ENCODE measurements at regions not wholly inside any gene's neighbourhood (a gene's known extent, or its start where the extent isn't known, plus 50 kb on each side); places are given as distances from the start of the nearest gene placed in this dataset.

GRCh38 chr1:221397141-221397540 is 344.7 kb downstream of the DUSP10 start:
- no peak overlapping the region for H3K27ac ChIP-seq (ENCODE audit: low read depth in 1 of 3, low read length in 2 of 3)
- H3K4me3 ChIP-seq (ENCODE audit: low read depth in 1 of 3, low read length in 3 of 3) = no peak overlapping the region
- FAIRE-seq (no peak), DNase-seq (no peak)
- H3K9me3 ChIP-seq (ENCODE audit: control insufficient read depth in 2 of 2, insufficient read depth in 1 of 2, low read depth in 1 of 2, low read length in 1 of 2) = peaks cover 0 to 10% of the 10 kb centered on the region in 2 donors
- no peaks in the 10 kb centered on the region for H3K36me3 ChIP-seq (ENCODE audit: control insufficient read depth in 3 of 3, insufficient read depth in 2 of 3, low read depth in 1 of 3, low read length in 3 of 3)
- no peaks in the 10 kb centered on the region for H3K27me3 ChIP-seq (ENCODE audit: control insufficient read depth in 3 of 3, insufficient read depth in 3 of 3, low read length in 3 of 3)
- no peaks in the 10 kb centered on the region for H3K4me1 ChIP-seq (ENCODE audit: control insufficient read depth in 3 of 3, insufficient read depth in 2 of 3, low read depth in 1 of 3, low read length in 2 of 3)
- 61 to 73% (median 68%) methylated on average over 2 of the region's 2 CpGs for WGBS, 3 donors

- FAIRE-seq = no peak
- no peak overlapping the region for H3K27ac ChIP-seq (ENCODE audit: low read depth in 1 of 3, low read length in 2 of 3)
- no peaks in the 10 kb centered on the region for H3K4me1 ChIP-seq (ENCODE audit: control insufficient read depth in 3 of 3, insufficient read depth in 2 of 3, low read depth in 1 of 3, low read length in 2 of 3)
- H3K4me3 ChIP-seq (ENCODE audit: low read depth in 1 of 3, low read length in 3 of 3) = no peak overlapping the region
- H3K9me3 ChIP-seq (ENCODE audit: control insufficient read depth in 2 of 2, insufficient read depth in 1 of 2, low read depth in 1 of 2, low read length in 1 of 2) = peaks cover 0 to 10% of the 10 kb centered on the region in 2 donors
- H3K36me3 ChIP-seq (ENCODE audit: control insufficient read depth in 3 of 3, insufficient read depth in 2 of 3, low read depth in 1 of 3, low read length in 3 of 3) = no peaks in the 10 kb centered on the region
- no peak for DNase-seq
- 76 to 86% (median 81%) methylated on average over 3 of the region's 3 CpGs for WGBS, 3 donors
- H3K27me3 ChIP-seq (ENCODE audit: control insufficient read depth in 3 of 3, insufficient read depth in 3 of 3, low read length in 3 of 3) = no peaks in the 10 kb centered on the region
These were observed 344.3 kb downstream of the DUSP10 start for GRCh38 chr1:221397606-221398005.

- Histone ChIP-seq H3K27me3 (ENCODE audit: control insufficient read depth in 3 of 3, insufficient read depth in 3 of 3, low read length in 3 of 3) (no peaks in the 10 kb centered on the region), H3K9me3 (ENCODE audit: control insufficient read depth in 2 of 2, insufficient read depth in 1 of 2, low read depth in 1 of 2, low read length in 1 of 2) (no peaks in the 10 kb centered on the region), H3K4me1 (ENCODE audit: control insufficient read depth in 3 of 3, insufficient read depth in 2 of 3, low read depth in 1 of 3, low read length in 2 of 3) (no peaks in the 10 kb centered on the region), H3K36me3 (ENCODE audit: control insufficient read depth in 3 of 3, insufficient read depth in 2 of 3, low read depth in 1 of 3, low read length in 3 of 3) (no peaks in the 10 kb centered on the region), H3K4me3 (ENCODE audit: low read depth in 1 of 3, low read length in 3 of 3) (no peak overlapping the region), H3K27ac (ENCODE audit: low read depth in 1 of 3, low read length in 2 of 3) (no peak overlapping the region)
- no peak for DNase-seq
- 57 to 78% (median 66%) methylated on average over 1 of the region's 1 CpG for WGBS, 3 donors
- no peak for FAIRE-seq
These were observed 336.7 kb downstream of the DUSP10 start for GRCh38 chr1:221405146-221405545.

GRCh38 chr1:221408117-221408803 is 333.6 kb downstream of the DUSP10 start:
- FAIRE-seq (no peak), DNase-seq (no peak)
- H3K27ac ChIP-seq (ENCODE audit: low read depth in 1 of 3, low read length in 2 of 3) = no peak overlapping the region
- no peaks in the 10 kb centered on the region for H3K36me3 ChIP-seq (ENCODE audit: control insufficient read depth in 3 of 3, insufficient read depth in 2 of 3, low read depth in 1 of 3, low read length in 3 of 3)
- H3K4me3 ChIP-seq (ENCODE audit: low read depth in 1 of 3, low read length in 3 of 3) = no peak overlapping the region
- no peaks in the 10 kb centered on the region for H3K9me3 ChIP-seq (ENCODE audit: control insufficient read depth in 2 of 2, insufficient read depth in 1 of 2, low read depth in 1 of 2, low read length in 1 of 2)
- no peaks in the 10 kb centered on the region for H3K4me1 ChIP-seq (ENCODE audit: control insufficient read depth in 3 of 3, insufficient read depth in 2 of 3, low read depth in 1 of 3, low read length in 2 of 3)
- H3K27me3 ChIP-seq (ENCODE audit: control insufficient read depth in 3 of 3, insufficient read depth in 3 of 3, low read length in 3 of 3) = no peaks in the 10 kb centered on the region
- 49 to 63% (median 51%) methylated on average over 7 of the region's 7 CpGs for WGBS, 3 donors

GRCh38 chr1:221411283-221411682 is 330.6 kb downstream of the DUSP10 start:
- no peaks in the 10 kb centered on the region for H3K27me3 ChIP-seq (ENCODE audit: control insufficient read depth in 3 of 3, insufficient read depth in 3 of 3, low read length in 3 of 3)
- no peak overlapping the region for H3K4me3 ChIP-seq (ENCODE audit: low read depth in 1 of 3, low read length in 3 of 3)
- DNase-seq = no peak
- no peaks in the 10 kb centered on the region for H3K36me3 ChIP-seq (ENCODE audit: control insufficient read depth in 3 of 3, insufficient read depth in 2 of 3, low read depth in 1 of 3, low read length in 3 of 3)
- no peak for FAIRE-seq
- no peaks in the 10 kb centered on the region for H3K9me3 ChIP-seq (ENCODE audit: control insufficient read depth in 2 of 2, insufficient read depth in 1 of 2, low read depth in 1 of 2, low read length in 1 of 2)
- 65 to 80% (median 78%) methylated on average over 3 of the region's 3 CpGs for WGBS, 3 donors
- no peak overlapping the region for H3K27ac ChIP-seq (ENCODE audit: low read depth in 1 of 3, low read length in 2 of 3)
- no peaks in the 10 kb centered on the region for H3K4me1 ChIP-seq (ENCODE audit: control insufficient read depth in 3 of 3, insufficient read depth in 2 of 3, low read depth in 1 of 3, low read length in 2 of 3)

GRCh38 chr1:221414772-221415539 is 326.9 kb downstream of the DUSP10 start:
- Histone ChIP-seq H3K4me3 (ENCODE audit: low read depth in 1 of 3, low read length in 3 of 3) (no peak overlapping the region), H3K27ac (ENCODE audit: low read depth in 1 of 3, low read length in 2 of 3) (no peak overlapping the region), H3K36me3 (ENCODE audit: control insufficient read depth in 3 of 3, insufficient read depth in 2 of 3, low read depth in 1 of 3, low read length in 3 of 3) (no peaks in the 10 kb centered on the region), H3K9me3 (ENCODE audit: control insufficient read depth in 2 of 2, insufficient read depth in 1 of 2, low read depth in 1 of 2, low read length in 1 of 2) (no peaks in the 10 kb centered on the region), H3K4me1 (ENCODE audit: control insufficient read depth in 3 of 3, insufficient read depth in 2 of 3, low read depth in 1 of 3, low read length in 2 of 3) (no peaks in the 10 kb centered on the region), H3K27me3 (ENCODE audit: control insufficient read depth in 3 of 3, insufficient read depth in 3 of 3, low read length in 3 of 3) (no peaks in the 10 kb centered on the region)
- 58 to 69% (median 63%) methylated on average over 8 of the region's 8 CpGs for WGBS, 3 donors
- no peak for DNase-seq
- no peak for FAIRE-seq

GRCh38 chr1:221415651-221416050 is 326.2 kb downstream of the DUSP10 start:
- DNase-seq (no peak), FAIRE-seq (no peak)
- H3K4me1 ChIP-seq (ENCODE audit: control insufficient read depth in 3 of 3, insufficient read depth in 2 of 3, low read depth in 1 of 3, low read length in 2 of 3) = no peaks in the 10 kb centered on the region
- H3K27ac ChIP-seq (ENCODE audit: low read depth in 1 of 3, low read length in 2 of 3) = no peak overlapping the region
- WGBS, 3 donors = 12 to 52% (median 29%) methylated on average over 1 of the region's 1 CpG
- no peak overlapping the region for H3K4me3 ChIP-seq (ENCODE audit: low read depth in 1 of 3, low read length in 3 of 3)
- H3K27me3 ChIP-seq (ENCODE audit: control insufficient read depth in 3 of 3, insufficient read depth in 3 of 3, low read length in 3 of 3) = no peaks in the 10 kb centered on the region
- no peaks in the 10 kb centered on the region for H3K36me3 ChIP-seq (ENCODE audit: control insufficient read depth in 3 of 3, insufficient read depth in 2 of 3, low read depth in 1 of 3, low read length in 3 of 3)
- H3K9me3 ChIP-seq (ENCODE audit: control insufficient read depth in 2 of 2, insufficient read depth in 1 of 2, low read depth in 1 of 2, low read length in 1 of 2) = no peaks in the 10 kb centered on the region

- H3K9me3 ChIP-seq (ENCODE audit: control insufficient read depth in 2 of 2, insufficient read depth in 1 of 2, low read depth in 1 of 2, low read length in 1 of 2) = no peaks in the 10 kb centered on the region
- H3K4me1 ChIP-seq (ENCODE audit: control insufficient read depth in 3 of 3, insufficient read depth in 2 of 3, low read depth in 1 of 3, low read length in 2 of 3) = no peaks in the 10 kb centered on the region
- no peak overlapping the region for H3K27ac ChIP-seq (ENCODE audit: low read depth in 1 of 3, low read length in 2 of 3)
- FAIRE-seq = no peak
- no peak for DNase-seq
- WGBS, 3 donors = 83 to 87% (median 86%) methylated on average over 4 of the region's 4 CpGs
- no peaks in the 10 kb centered on the region for H3K27me3 ChIP-seq (ENCODE audit: control insufficient read depth in 3 of 3, insufficient read depth in 3 of 3, low read length in 3 of 3)
- no peaks in the 10 kb centered on the region for H3K36me3 ChIP-seq (ENCODE audit: control insufficient read depth in 3 of 3, insufficient read depth in 2 of 3, low read depth in 1 of 3, low read length in 3 of 3)
- no peak overlapping the region for H3K4me3 ChIP-seq (ENCODE audit: low read depth in 1 of 3, low read length in 3 of 3)
These were observed 325.7 kb downstream of the DUSP10 start for GRCh38 chr1:221416142-221416541.
